GM12892 (cell line): ENCODE measurements at regions not wholly inside any gene's neighbourhood (a gene's known extent, or its start where the extent isn't known, plus 50 kb on each side); places are given as distances from the start of the nearest gene placed in this dataset.

Experiments used
- POLR2A ChIP-seq: IDR thresholded peaks from 2 replicates; pipeline ENCODE4 v1.6.1; 2011; ENCODE audit warnings: low read depth, low read length, control low read depth
- TAF1 ChIP-seq: IDR thresholded peaks from 2 replicates; pipeline ENCODE4 v1.6.1; 2011; ENCODE audit warnings: low read depth, mild to moderate bottlenecking, control low read depth, low read length, borderline replicate concordance

DNA sequence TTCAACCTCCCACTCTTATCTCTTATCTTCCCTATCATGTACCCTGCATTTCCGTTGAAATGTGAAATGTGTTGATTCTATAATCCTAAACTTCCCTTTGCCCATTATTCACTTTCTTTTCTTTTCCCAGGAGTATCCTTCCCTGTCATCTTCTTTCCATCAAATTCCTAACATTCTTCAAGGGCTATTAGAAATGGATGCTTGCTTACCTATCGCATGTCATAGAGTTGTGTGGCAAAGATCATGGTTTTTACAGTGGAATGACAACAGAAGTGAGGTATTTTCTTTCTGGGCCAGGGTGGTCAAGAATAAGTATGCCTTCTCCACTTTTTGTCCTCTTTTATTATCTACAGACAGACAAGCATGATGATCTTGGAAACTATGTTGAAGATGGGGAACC, 124.4 kb upstream of the SLC5A12 start:
- TF ChIP-seq POLR2A (no peak), TAF1 (no peak)
